Left ventricle myocardium inferior (tissue), 1 donor: ENCODE measurements at regions not wholly inside any gene's neighbourhood (a gene's known extent, or its start where the extent isn't known, plus 50 kb on each side); places are given as distances from the start of the nearest gene placed in this dataset.

Experiments used
- DNase-seq: peaks from one replicate; pipeline ENCODE4 v3.0.0-alpha.2; 2020
- H3K27ac ChIP-seq: fragments of 200-600 bp; replicated peaks from 2 replicates; pipeline ENCODE4 v1.8.0; 2021
- H3K27me3 ChIP-seq: fragments of 200-600 bp; 2 replicates; pipeline ENCODE4 v1.8.0; 2021; ENCODE audit warnings: low read depth
- H3K36me3 ChIP-seq: fragments of 200-600 bp; 2 replicates; pipeline ENCODE4 v1.8.0; 2021
- H3K4me1 ChIP-seq: fragments of 200-600 bp; 2 replicates; pipeline ENCODE4 v1.8.0; 2021
- H3K4me3 ChIP-seq: fragments of 200-600 bp; 2 replicates; pipeline ENCODE4 v1.8.0; 2021; ENCODE audit warnings: mild to moderate bottlenecking, moderate library complexity
- H3K9me3 ChIP-seq: fragments of 200-600 bp; replicated peaks from 2 replicates; pipeline ENCODE4 v1.8.0; 2021
- intact Hi-C: fragments of 100-400 bp; cut with micrococcal nuclease; formaldehyde crosslinking; loops from one replicate; pipeline ENCODE4 v1.11.0; 2022
- TF ChIP-seq, protein P1 (sequence below): fragments of 200-600 bp; IDR thresholded peaks from 2 replicates; pipeline ENCODE4 v1.8.0; 2021; ENCODE audit warnings: antibody characterized with exemption, mild to moderate bottlenecking, borderline replicate concordance
- donor health status: DM: no; HTN: yes; CAD: no; lungs with severe emphysema.

- no peak overlapping the region for H3K4me3 ChIP-seq
- H3K4me1 ChIP-seq, result peaks cover 16% of the 10 kb centered on the region
- H3K36me3 ChIP-seq, result peaks cover 3% of the 10 kb centered on the region
- H3K27me3 ChIP-seq, result no peaks in the 10 kb centered on the region
- TF ChIP-seq, protein P1, sequence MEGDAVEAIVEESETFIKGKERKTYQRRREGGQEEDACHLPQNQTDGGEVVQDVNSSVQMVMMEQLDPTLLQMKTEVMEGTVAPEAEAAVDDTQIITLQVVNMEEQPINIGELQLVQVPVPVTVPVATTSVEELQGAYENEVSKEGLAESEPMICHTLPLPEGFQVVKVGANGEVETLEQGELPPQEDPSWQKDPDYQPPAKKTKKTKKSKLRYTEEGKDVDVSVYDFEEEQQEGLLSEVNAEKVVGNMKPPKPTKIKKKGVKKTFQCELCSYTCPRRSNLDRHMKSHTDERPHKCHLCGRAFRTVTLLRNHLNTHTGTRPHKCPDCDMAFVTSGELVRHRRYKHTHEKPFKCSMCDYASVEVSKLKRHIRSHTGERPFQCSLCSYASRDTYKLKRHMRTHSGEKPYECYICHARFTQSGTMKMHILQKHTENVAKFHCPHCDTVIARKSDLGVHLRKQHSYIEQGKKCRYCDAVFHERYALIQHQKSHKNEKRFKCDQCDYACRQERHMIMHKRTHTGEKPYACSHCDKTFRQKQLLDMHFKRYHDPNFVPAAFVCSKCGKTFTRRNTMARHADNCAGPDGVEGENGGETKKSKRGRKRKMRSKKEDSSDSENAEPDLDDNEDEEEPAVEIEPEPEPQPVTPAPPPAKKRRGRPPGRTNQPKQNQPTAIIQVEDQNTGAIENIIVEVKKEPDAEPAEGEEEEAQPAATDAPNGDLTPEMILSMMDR, result no peak
- no peak for DNase-seq
- no peak overlapping the region for H3K27ac ChIP-seq
- H3K9me3 ChIP-seq, result no peaks in the 10 kb centered on the region
- intact Hi-C loops, result no loop called here
These were observed 203.0 kb upstream of the VLDLR start for GRCh38 chr9:2418619-2419018.

- Histone ChIP-seq H3K27me3 (no peaks in the 10 kb centered on the region), H3K4me3 (no peak overlapping the region), H3K27ac (no peak overlapping the region), H3K4me1 (peaks cover 16% of the 10 kb centered on the region), H3K36me3 (peaks cover 3% of the 10 kb centered on the region), H3K9me3 (no peaks in the 10 kb centered on the region)
- intact Hi-C loops, result no loop called here
- no peak for DNase-seq
- TF ChIP-seq, protein P1, result no peak
These were observed 202.2 kb upstream of the VLDLR start for GRCh38 chr9:2419347-2419746.

DNA sequence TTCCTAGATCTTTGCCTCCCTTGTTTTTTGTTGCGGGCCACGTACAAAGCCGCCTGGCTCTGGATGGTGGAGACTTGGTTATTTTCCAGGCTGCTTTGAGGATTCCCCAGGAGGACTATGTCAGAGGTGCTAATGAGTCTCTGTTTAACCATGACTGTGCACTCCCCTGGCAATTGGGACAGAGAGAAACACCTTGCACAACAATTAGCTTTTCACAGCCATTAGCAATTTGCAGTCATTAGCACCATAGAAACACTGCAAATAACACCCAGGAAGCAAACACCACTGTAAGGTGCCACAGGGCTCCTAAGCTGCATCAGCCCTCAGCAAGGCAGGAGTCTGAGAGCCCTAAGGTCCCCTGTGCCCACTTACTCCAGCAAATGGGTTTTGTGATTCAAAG is 201.0 kb upstream of the VLDLR start:
- DNase-seq, result no peak
- Histone ChIP-seq H3K27ac (no peak overlapping the region), H3K27me3 (no peaks in the 10 kb centered on the region), H3K9me3 (no peaks in the 10 kb centered on the region), H3K4me1 (peaks cover 16% of the 10 kb centered on the region), H3K36me3 (peaks cover 3% of the 10 kb centered on the region), H3K4me3 (no peak overlapping the region)
- intact Hi-C loops, result no loop called here
- TF ChIP-seq, protein P1, result no peak

DNA sequence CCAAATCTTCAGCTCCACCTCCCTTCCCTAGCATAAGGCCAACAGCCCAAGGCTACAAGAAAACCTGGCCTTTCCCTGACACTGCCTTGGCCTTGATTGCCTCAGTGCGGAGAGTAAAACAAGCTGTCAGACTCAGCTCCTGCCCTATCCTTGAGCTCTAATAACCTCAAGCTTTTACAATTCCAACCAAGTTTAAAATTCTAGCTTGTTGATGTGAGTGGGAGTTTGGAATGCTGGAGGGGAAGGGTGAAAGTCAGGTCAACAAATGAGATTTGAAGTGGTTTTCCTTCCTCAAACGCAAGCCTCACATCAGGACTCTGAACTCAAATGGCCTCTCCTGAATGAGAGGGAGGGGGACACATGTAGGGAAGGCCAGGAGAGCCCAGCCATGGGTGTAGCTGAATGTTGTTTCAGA is 197.0 kb upstream of the VLDLR start:
- Histone ChIP-seq H3K36me3 (peaks cover 3% of the 10 kb centered on the region), H3K27me3 (no peaks in the 10 kb centered on the region), H3K9me3 (no peaks in the 10 kb centered on the region), H3K27ac (peak overlapping the region; percentile 42), H3K4me1 (peaks cover 10% of the 10 kb centered on the region), H3K4me3 (no peak overlapping the region)
- no peak for DNase-seq
- TF ChIP-seq, protein P1, result no peak
- intact Hi-C loops, result no loop called here

- DNase-seq, result no peak
- TF ChIP-seq, protein P1, result no peak
These were observed 195.9 kb upstream of the VLDLR start for GRCh38 chr9:2425676-2426075.

More at GRCh38 chr9:2425676-2426075, 195.9 kb upstream of the VLDLR start:
- Histone ChIP-seq H3K4me3 (no peak overlapping the region), H3K27me3 (no peaks in the 10 kb centered on the region), H3K27ac (peak overlapping the region; percentile 65), H3K4me1 (peaks cover 10% of the 10 kb centered on the region), H3K36me3 (peaks cover 3% of the 10 kb centered on the region), H3K9me3 (no peaks in the 10 kb centered on the region)
- intact Hi-C loops, result loop anchor here (1.0 kb wide), 1 partner anchor 128 kb away; no protein-coding TSS in a partner anchor
